GM12892 (cell line): ENCODE measurements at regions not wholly inside any gene's neighbourhood (a gene's known extent, or its start where the extent isn't known, plus 50 kb on each side); places are given as distances from the start of the nearest gene placed in this dataset.
"Not testable (repeated sequence)": the region's sequence is repeated elsewhere in the genome, so short reads cannot be mapped to it uniquely, and the experiment has no call there.

Experiments
- DNase-seq: peaks from one replicate; pipeline ENCODE4 v3.0.0; 2011; ENCODE audit not compliant: insufficient read length
- FAIRE-seq: peaks from 2 replicates; lab custom pipeline; 2011; peaks lifted over from hg19 to GRCh38; lab: Jason Lieb, UNC
- POLR2A ChIP-seq: IDR thresholded peaks from 2 replicates; pipeline ENCODE4 v1.6.1; 2011; ENCODE audit warnings: low read depth, low read length, control low read depth
- POLR2AphosphoS5 ChIP-seq: IDR thresholded peaks from 2 replicates; pipeline ENCODE4 v1.6.1; 2011; ENCODE audit warnings: low read depth, low read length, control low read depth
- TAF1 ChIP-seq: IDR thresholded peaks from 2 replicates; pipeline ENCODE4 v1.6.1; 2011; ENCODE audit warnings: low read depth, mild to moderate bottlenecking, control low read depth, low read length, borderline replicate concordance

DNA sequence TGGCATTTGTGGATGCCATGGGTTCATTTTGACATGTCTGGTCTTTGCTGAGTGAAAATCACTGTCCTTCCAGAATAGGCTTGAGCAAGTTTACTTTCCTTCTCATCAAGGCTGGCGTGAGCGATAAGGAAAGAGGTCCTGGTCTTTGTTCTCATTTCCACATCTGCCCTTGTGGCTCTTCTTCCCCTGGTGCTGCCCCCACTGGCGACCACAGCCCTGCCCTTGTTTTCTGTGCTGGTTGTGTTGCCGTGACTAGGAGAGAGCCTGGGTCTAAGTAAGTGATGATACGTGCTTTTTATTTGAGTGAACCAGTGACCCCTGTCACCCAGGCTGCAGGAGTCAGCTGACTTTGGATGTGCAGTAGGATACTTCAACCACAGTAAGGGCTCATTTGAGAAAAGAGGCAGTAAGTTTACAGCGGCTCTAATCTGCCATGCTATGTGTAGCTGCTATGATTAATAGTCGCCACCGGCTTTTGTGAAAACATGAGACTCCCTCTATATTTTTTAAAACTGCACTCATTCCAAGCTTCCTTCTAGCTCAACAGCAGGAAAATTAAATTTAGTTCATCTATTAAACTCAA, 441.7 kb downstream of the RNF144A start:
- FAIRE-seq (no peak), DNase-seq (no peak)
- TF ChIP-seq POLR2AphosphoS5 (no peak), POLR2A (no peak), TAF1 (no peak)

DNA sequence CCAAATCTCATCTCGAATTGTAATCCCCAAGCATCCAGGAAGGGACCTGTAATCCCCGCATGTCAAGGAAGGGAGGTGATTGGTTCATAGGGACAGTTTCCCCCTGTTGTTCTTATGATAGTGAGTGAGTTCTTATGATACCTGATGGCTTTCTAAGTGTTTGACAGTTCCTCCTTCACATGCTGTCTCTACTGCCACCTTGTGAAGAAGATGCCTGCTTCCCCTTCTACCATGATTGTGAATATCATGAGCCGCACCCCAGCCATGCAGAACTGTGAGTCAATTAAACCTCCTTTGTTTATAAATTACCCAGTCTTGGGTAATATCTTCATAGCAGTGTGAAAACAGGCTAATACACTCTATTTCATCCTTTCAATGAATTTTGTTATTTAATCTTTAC, 446.7 kb downstream of the RNF144A start:
- no peak for TF ChIP-seq TAF1
- no peak for TF ChIP-seq POLR2AphosphoS5
- no peak for TF ChIP-seq POLR2A

DNA sequence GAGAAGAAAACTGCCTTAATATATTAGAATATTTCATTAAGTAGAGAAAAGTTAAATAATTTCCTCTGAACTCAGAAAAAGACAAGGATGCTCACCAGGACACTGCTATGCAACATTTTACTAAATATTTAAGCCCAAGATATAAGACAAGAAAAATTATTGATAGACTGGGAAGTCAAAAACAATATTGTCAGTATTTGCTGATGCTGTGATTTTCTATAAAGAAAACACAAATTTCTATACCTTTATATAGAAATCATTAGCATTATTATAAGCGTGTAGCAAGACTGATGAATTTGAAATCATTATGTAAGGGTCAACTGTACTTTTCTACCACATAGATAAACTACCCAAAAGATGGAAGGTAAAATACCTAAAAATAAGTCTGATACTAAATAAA, 451.0 kb downstream of the RNF144A start:
- no peak for FAIRE-seq
- TF ChIP-seq POLR2A = no peak
- no peak for TF ChIP-seq POLR2AphosphoS5

More for the DNA sequence above, 446.7 kb downstream of the RNF144A start:
- no peak for FAIRE-seq
- DNase-seq = no peak

DNA sequence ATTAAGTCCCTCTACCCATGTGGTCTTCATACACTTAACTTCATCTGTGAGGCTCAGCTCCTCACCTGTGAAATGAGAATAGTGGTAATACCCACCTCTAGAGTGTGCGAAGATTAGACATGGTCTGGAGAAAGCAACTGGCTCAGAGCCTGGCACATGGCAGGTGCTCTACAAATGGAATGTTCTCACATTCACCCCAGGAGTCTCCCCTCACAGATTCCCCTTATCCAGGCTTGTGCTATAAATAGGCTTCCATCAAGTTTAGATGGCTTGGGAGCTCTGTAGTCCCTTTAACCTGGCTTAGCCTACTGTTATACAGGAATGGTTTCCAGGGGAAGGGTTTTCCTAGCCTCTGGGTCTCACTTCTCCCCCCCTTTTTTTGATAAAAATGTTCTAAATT, 455.9 kb downstream of the RNF144A start:
- TF ChIP-seq TAF1 (no peak), POLR2A (no peak), POLR2AphosphoS5 (no peak)
- no peak for DNase-seq
- FAIRE-seq = no peak

More for the DNA sequence above, 451.0 kb downstream of the RNF144A start:
- DNase-seq = no peak

DNA sequence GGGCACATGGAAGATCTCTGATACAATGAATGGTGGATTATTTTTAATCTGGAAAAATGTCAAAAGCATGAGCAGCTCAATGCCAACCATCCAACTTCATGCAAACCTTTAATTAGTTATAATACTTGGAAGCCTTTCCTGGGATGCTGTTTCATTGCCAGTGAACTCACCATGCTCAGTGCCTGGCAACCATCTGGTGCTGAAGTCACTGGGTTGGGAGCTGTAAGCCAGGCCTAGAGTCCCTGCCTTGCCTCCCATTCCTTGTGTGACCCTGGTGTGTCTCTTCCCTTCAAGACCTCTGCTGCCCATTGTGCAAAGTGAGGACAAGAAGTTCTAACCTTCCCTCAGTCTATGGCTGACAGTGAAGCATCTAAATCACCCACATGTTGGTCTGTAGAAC, 458.7 kb downstream of the RNF144A start:
- DNase-seq (no peak), FAIRE-seq (no peak)
- TF ChIP-seq TAF1 = no peak
- TF ChIP-seq POLR2AphosphoS5 = no peak
- TF ChIP-seq POLR2A = no peak

DNA sequence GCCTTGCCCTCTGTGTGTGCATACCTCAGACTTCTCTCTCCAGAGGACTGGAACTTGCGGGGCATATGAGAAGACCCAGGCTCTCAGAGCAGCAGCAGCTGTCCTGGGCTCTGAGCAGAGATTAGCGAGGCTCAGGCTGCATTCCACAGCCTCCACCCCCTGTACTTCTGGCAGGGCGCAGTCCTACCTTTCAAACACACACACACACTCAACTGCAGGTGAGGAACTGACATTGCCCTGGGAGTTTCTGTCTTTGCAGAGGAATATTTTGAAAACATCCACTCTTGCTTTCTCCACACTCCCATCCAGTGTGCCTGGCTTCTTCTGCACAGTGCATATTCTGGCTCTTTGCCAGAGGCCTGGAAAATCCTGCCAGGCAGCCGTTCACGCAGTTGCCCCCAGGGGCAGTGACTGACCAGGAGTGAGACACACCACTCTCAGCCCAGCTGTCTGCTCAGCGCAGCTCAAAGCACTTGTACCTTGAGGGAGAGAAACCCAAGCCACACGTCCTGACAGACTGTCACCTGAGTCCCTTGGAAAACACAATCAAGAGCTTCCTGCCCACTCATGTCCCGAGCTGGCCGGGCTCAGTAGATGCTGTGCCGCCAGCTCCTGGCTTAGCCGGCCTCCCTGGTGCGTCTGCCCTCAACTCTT, 460.8 kb downstream of the RNF144A start:
- no peak for DNase-seq
- FAIRE-seq = no peak
- no peak for TF ChIP-seq TAF1
- TF ChIP-seq POLR2AphosphoS5 = no peak
- TF ChIP-seq POLR2A = no peak

DNA sequence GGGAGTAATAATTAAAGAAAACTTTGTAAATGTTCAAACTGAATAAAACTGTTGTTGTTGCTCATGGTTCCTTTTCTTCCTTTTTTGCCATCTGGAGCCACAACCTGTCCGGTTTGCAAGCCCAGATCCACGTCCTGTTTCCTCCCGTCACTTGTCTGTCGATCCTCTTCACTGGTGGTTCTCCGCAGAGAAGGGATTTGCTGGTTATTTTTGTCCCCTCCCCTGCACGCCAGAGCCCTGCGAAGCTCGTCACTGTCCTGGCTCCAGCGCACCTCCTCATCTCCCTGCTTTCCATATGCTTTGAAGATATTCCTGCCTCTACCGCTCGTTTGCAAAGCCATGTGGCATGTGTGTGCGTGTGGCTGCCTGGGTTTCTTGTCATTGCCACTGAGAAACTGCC, 461.4 kb downstream of the RNF144A start:
- no peak for TF ChIP-seq POLR2AphosphoS5
- no peak for TF ChIP-seq POLR2A
- no peak for TF ChIP-seq TAF1
- DNase-seq = no peak

DNA sequence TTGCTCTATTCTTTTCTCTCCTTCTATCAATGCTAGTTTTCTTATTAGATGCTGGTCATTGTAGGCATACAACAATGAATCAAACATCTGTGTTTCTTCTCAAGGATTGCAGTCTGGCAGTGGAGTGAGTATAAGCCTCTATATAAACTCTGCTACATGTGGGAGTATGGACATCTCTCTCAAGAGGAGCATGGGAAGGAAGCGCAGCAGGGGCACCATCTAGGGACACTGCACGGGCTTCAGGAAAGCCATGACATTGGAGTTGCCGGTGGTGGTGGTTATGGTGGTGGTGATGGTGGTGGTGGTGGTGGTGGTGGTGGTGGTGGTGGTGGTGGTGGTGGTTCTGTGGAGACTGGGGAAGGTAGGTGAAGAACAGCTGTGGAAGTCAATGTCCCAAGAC, 462.6 kb downstream of the RNF144A start:
- FAIRE-seq (no peak), DNase-seq (no peak)
- no peak for TF ChIP-seq POLR2A

More for the DNA sequence above, 461.4 kb downstream of the RNF144A start:
- FAIRE-seq = no peak

DNA sequence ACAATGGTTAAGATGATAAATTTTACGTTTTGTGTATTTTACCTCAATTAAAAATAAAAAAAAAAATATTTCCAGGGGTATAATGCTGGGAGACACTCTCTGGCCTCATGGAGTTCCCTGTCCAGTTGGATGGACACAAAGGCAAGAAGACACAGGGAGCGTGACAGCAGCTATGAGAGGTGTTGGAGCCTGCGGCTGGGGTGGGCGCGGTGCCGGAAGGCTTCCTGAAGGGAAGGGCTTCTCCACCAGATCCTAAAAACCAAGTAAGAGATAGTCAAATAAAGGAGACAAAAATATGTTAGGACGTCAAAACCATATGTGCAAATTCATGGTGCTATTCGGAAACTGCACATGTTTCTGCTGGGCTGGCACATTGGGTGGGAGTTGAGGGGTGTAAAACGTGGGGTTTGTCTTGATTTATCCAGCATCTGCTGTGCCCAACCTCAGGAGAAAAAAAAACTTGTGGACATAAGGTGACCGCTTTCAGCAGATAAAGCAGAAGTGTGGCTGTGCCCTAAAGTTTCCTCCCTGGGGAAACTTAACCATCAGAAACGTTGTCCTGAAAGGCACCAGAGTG, 467.6 kb downstream of the RNF144A start:
- DNase-seq (no peak), FAIRE-seq (no peak)
- TF ChIP-seq POLR2AphosphoS5 (no peak), POLR2A (no peak)

DNA sequence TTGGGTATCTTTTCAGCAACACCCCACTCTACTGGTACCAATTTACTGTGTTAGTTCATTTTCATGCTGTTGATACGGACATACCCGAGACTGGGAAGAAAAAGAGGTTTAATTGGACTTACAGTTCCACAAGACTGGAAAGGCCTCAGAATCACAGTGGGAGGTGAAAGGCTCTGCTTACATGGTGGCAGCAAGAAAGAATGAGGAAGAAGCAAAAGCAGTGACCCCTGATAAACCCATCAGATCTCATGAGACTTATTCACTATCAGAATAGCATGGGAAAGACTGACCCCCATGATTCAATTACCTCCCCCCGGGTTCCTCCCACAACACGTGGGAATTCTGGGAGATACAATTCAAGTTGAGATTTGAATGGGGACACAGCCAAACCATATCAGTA, 473.1 kb downstream of the RNF144A start:
- not testable (repeated sequence) for DNase-seq, FAIRE-seq

DNA sequence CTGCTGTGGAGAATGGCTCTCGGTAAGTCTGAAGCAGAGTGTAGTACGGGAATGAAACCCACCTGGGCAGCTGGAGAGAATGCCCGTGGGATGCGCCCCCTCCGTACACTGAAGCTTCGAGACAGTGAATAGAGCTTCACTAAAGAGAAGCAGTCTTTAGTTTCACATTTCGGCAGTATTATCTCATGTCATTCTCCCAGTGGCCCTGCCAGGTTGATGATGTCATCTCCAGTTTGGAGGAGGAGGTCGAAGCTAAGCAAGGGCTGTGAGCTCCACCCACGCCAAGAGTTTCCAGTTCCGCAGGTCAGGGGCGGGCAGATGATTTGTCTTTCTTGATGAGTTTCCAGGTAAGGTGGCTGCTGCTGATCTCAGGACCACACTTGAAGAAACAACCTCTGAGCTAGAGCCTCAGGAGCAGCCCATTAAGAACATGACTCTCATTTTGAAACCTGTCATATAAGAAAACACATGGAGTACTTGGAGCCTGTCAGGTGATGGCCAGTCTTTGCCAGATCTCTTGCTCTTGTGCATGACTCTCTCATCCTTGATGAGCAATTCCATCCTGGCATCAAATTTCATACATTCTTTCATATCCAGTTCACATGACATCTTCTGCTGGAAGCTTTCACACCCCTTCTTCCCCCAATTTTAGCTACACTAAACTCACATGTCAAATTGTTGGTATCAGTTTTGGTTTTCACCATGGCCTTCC, 475.0 kb downstream of the RNF144A start:
- TF ChIP-seq TAF1 (no peak), POLR2A (no peak), POLR2AphosphoS5 (no peak)
- no peak for FAIRE-seq
- no peak for DNase-seq

DNA sequence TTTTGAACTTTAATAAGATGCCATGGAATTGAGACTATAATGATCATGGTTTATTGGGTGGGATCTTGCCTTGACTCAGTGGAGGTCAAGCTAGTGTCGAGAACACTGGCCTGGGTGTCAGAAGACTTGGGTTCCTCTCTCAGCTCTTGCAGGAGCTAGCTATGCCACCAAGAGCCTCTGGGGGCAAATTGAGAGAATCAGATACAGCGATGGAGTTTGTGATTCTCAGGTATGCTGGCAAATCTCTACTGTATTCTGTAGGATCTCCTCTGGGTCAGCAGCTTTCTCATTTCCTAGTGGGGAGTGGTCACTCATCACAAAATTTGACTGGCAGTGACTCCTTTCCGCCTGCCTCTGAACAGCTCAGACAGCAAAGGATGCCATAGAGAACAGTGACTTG, 477.0 kb downstream of the RNF144A start:
- FAIRE-seq (no peak), DNase-seq (no peak)
- TF ChIP-seq TAF1 (no peak), POLR2A (no peak), POLR2AphosphoS5 (no peak)
